ENCODE measurements at regions not wholly inside any gene's neighbourhood (a gene's known extent, or its start where the extent isn't known, plus 50 kb on each side); places are given as distances from the start of the nearest gene placed in this dataset.

GRCh38 chr6:93163146-93163545 is 256.2 kb downstream of the EPHA7 start:
- H3K9me3 ChIP-seq (ENCODE audit: control insufficient read depth in 4 of 4, low read length in 3 of 4), result no peaks in the 10 kb centered on the region

DNA sequence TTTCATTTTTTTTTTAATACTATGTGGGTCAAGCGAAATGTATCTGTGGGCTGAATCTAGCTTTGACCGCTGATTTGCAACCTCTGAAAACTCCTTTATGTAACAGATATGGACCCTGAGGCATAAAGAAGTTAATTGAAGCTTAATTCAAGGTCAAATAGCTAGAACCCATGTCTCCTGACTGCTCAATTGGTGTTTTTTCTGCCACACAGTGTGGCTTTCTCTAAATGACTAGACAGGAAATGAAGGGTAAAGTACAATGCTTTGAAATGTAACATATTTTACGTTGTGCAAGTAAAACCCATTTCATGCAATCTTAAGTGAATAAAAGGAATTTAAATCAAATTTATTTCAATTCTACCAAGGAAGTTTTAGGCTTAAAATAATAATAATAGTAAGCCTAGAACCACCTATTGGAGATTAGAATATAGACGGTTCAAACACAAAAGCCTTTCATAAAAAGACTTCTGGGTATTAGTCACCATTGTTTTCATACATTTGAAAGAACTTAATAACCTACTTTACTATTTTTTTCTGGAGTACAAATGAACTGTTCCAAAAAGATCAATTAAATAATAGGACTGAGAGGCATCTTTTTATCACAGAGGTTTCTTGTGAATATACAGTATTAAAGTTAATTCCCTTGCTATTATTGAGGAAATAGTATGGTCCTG is 279.8 kb downstream of the EPHA7 start:
- TF ChIP-seq FOXA1 (IDR thresholded peaks at IDR 0.05), result no peak
- TF ChIP-seq HNF4G (IDR thresholded peaks at IDR 0.05), result no peak
- no peak for TF ChIP-seq HNF4A (conservative IDR thresholded peaks at IDR 0.05)
- TF ChIP-seq GABPA (IDR thresholded peaks at IDR 0.05 in 1 of 2, conservative IDR thresholded peaks at IDR 0.05 in 1 of 2), result no peak
- TF ChIP-seq JUND (IDR thresholded peaks at IDR 0.05), result no peak
- TF ChIP-seq MAX (IDR thresholded peaks at IDR 0.05), result no peak
- no peak for TF ChIP-seq FOXA2 (IDR thresholded peaks at IDR 0.05)
- TF ChIP-seq CTCF (IDR thresholded peaks at IDR 0.05; ENCODE audit: low read depth, low read length, missing input control), result no peak
- no peak for TF ChIP-seq REST (IDR thresholded peaks at IDR 0.05)
- no peak for TF ChIP-seq TAF1 (conservative IDR thresholded peaks at IDR 0.05)
- TF ChIP-seq YY1 (IDR thresholded peaks at IDR 0.05), result no peak
- no peaks in the 10 kb centered on the region for H3K36me3 ChIP-seq (ENCODE audit: control insufficient read depth in 4 of 4, insufficient read depth in 3 of 4, low read depth in 1 of 4, low read length in 3 of 4)
- WGBS, result 71% methylated on average over 4 of the region's 4 CpGs
- H3K9me3 ChIP-seq (ENCODE audit: control insufficient read depth in 4 of 4, low read length in 3 of 4), result no peaks in the 10 kb centered on the region
- no peak for DNase-seq (ENCODE audit: low spot score)
- no peak overlapping the region for H3K9ac ChIP-seq (ENCODE audit: low read depth in 1 of 2, low read length in 2 of 2)
- H3K4me1 ChIP-seq (ENCODE audit: control insufficient read depth in 4 of 4, insufficient read depth in 4 of 4, low read length in 3 of 4), result no peaks in the 10 kb centered on the region
- no peak overlapping the region for H3K4me3 ChIP-seq (ENCODE audit: low read depth in 1 of 3, low read length in 3 of 3)
- H3K27ac ChIP-seq (ENCODE audit: low read depth in 1 of 2, low read length in 2 of 2), result no peak overlapping the region
- no peaks in the 10 kb centered on the region for H3K27me3 ChIP-seq (ENCODE audit: control insufficient read depth in 4 of 4, insufficient read depth in 4 of 4, low read length in 3 of 4)

More at GRCh38 chr6:93163146-93163545, 256.2 kb downstream of the EPHA7 start:
- H3K36me3 ChIP-seq (ENCODE audit: control insufficient read depth in 4 of 4, insufficient read depth in 3 of 4, low read depth in 1 of 4, low read length in 3 of 4), result no peaks in the 10 kb centered on the region
- no peak for DNase-seq (ENCODE audit: low spot score)
- no peak overlapping the region for H3K4me3 ChIP-seq (ENCODE audit: low read depth in 1 of 3, low read length in 3 of 3)
- no peak overlapping the region for H3K27ac ChIP-seq (ENCODE audit: low read depth in 1 of 2, low read length in 2 of 2)
- TF ChIP-seq RXRA (IDR thresholded peaks at IDR 0.05), result no peak
- 79% methylated on average over 3 of the region's 3 CpGs for WGBS
- no peaks in the 10 kb centered on the region for H3K27me3 ChIP-seq (ENCODE audit: control insufficient read depth in 4 of 4, insufficient read depth in 4 of 4, low read length in 3 of 4)
- H3K9ac ChIP-seq (ENCODE audit: low read depth in 1 of 2, low read length in 2 of 2), result no peak overlapping the region
- H3K4me1 ChIP-seq (ENCODE audit: control insufficient read depth in 4 of 4, insufficient read depth in 4 of 4, low read length in 3 of 4), result no peaks in the 10 kb centered on the region

DNA sequence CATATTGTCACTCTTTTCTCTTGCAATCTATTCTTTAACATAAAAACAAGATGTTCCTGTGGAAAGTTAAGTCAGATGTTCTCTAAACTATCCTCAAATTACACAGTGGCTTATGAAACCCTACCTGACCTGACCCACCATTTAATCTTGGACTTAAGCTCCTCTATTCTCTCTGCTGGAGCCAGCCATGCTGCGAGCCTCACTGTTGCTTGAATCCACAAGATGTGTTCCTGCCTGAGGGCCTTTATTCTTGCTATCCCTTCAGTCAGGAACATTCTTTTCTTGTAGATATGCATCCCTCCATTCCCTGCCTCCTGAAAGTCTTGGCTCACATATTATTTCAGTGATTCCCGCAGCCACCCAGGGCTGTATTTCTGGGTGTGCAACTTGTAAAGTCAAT is 283.2 kb downstream of the EPHA7 start:
- H3K9ac ChIP-seq (ENCODE audit: low read depth in 1 of 2, low read length in 2 of 2), result no peak overlapping the region
- no peaks in the 10 kb centered on the region for H3K36me3 ChIP-seq (ENCODE audit: control insufficient read depth in 4 of 4, insufficient read depth in 3 of 4, low read depth in 1 of 4, low read length in 3 of 4)
- DNase-seq (ENCODE audit: low spot score), result no peak
- 71% methylated on average over 2 of the region's 2 CpGs for WGBS
- no peaks in the 10 kb centered on the region for H3K4me1 ChIP-seq (ENCODE audit: control insufficient read depth in 4 of 4, insufficient read depth in 4 of 4, low read length in 3 of 4)
- no peaks in the 10 kb centered on the region for H3K27me3 ChIP-seq (ENCODE audit: control insufficient read depth in 4 of 4, insufficient read depth in 4 of 4, low read length in 3 of 4)
- H3K9me3 ChIP-seq (ENCODE audit: control insufficient read depth in 4 of 4, low read length in 3 of 4), result no peaks in the 10 kb centered on the region
- no peak overlapping the region for H3K27ac ChIP-seq (ENCODE audit: low read depth in 1 of 2, low read length in 2 of 2)
- H3K4me3 ChIP-seq (ENCODE audit: low read depth in 1 of 3, low read length in 3 of 3), result no peak overlapping the region
- no peak for TF ChIP-seq JUND (IDR thresholded peaks at IDR 0.05)
- TF ChIP-seq SP1 (IDR thresholded peaks at IDR 0.05), result no peak
- no peak for TF ChIP-seq RAD21 (IDR thresholded peaks at IDR 0.05)
- TF ChIP-seq EGR1 (IDR thresholded peaks at IDR 0.05; ENCODE audit: low read depth in 2 of 2), result no peak
- TF ChIP-seq CTCF (IDR thresholded peaks at IDR 0.05; ENCODE audit: low read depth, low read length, missing input control), result no peak
- no peak for TF ChIP-seq HNF4A (conservative IDR thresholded peaks at IDR 0.05)
- no peak for TF ChIP-seq FOXA1 (IDR thresholded peaks at IDR 0.05)
- TF ChIP-seq, protein P1, sequence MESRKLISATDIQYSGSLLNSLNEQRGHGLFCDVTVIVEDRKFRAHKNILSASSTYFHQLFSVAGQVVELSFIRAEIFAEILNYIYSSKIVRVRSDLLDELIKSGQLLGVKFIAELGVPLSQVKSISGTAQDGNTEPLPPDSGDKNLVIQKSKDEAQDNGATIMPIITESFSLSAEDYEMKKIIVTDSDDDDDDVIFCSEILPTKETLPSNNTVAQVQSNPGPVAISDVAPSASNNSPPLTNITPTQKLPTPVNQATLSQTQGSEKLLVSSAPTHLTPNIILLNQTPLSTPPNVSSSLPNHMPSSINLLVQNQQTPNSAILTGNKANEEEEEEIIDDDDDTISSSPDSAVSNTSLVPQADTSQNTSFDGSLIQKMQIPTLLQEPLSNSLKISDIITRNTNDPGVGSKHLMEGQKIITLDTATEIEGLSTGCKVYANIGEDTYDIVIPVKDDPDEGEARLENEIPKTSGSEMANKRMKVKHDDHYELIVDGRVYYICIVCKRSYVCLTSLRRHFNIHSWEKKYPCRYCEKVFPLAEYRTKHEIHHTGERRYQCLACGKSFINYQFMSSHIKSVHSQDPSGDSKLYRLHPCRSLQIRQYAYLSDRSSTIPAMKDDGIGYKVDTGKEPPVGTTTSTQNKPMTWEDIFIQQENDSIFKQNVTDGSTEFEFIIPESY (IDR thresholded peaks at IDR 0.05), result no peak
- no peak for TF ChIP-seq ATF3 (IDR thresholded peaks at IDR 0.05)
- no peak for TF ChIP-seq MAX (IDR thresholded peaks at IDR 0.05)

All from liver (tissue), 8 donors.